Nephron progenitor cell (in vitro differentiated cells): ENCODE measurements at regions not wholly inside any gene's neighbourhood (a gene's known extent, or its start where the extent isn't known, plus 50 kb on each side); places are given as distances from the start of the nearest gene placed in this dataset.

Experiments
- DNase-seq: peaks from one replicate; pipeline ENCODE4 v3.0.0; 2021
- H3K27ac Mint-ChIP-seq: 2 replicates; pipeline ENCODE4 v1.8.0; 2021; ENCODE audit warnings: mild to moderate bottlenecking, moderate library complexity, mixed read lengths
- H3K27me3 Mint-ChIP-seq: 2 replicates; pipeline ENCODE4 v1.8.0; 2021; ENCODE audit warnings: mild to moderate bottlenecking, low read depth, mixed read lengths; ENCODE audit not compliant: poor library complexity
- H3K36me3 Mint-ChIP-seq: 2 replicates; pipeline ENCODE4 v1.8.0; 2021; ENCODE audit warnings: low read depth, mixed read lengths
- H3K4me1 Mint-ChIP-seq: 2 replicates; pipeline ENCODE4 v1.8.0; 2021; ENCODE audit warnings: mixed read lengths
- H3K4me3 Mint-ChIP-seq: 2 replicates; pipeline ENCODE4 v1.8.0; 2021; ENCODE audit warnings: mild to moderate bottlenecking, moderate library complexity, mixed read lengths
- H3K9me3 Mint-ChIP-seq: 2 replicates; pipeline ENCODE4 v1.8.0; 2021; ENCODE audit warnings: mild to moderate bottlenecking, moderate library complexity, mixed read lengths
- CTCF ChIP-seq: fragments of 200-600 bp; sonication (generic); IDR thresholded peaks from 2 replicates; pipeline ENCODE4 v1.5.0; 2021; ENCODE audit warnings: antibody characterized with exemption

DNA sequence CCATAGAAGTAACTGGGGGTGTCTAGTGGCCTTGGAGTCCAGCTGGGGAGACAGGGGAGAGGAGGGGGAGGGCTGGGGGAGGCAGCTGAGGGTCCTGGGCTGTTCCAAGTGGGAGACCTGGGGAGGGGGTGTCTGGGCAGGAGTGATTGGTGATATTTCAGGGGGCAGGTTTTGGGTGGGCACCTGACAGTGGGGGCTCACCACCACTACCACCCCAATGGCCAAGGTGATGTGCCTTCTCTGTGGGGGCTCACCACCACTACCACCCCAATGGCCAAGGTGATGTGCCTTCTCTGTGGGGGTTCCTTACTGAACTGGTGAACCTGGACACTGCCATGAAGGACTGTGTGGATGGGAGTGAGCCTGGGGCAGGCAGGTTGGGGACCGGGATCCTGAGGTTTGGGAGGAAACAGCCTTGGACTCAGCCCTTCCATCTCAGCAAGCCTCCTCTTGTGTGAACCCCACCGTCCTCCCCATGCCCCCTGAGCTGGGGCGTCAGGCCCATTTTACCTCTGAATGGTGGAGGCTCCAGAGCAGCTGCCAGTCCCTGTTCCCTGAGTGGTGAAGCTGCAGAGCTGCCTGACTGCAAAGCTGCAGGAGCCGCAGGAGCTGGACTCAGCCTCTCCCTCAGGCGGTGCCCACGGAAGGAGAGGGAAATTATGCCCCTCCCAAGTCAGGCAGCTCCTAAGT is 50.6 kb upstream of the ZNF716 start:
- Mint-ChIP-seq H3K27ac (no peak overlapping the region), H3K9me3 (peaks cover 85% of the 10 kb centered on the region)
- no peak for TF ChIP-seq CTCF

DNA sequence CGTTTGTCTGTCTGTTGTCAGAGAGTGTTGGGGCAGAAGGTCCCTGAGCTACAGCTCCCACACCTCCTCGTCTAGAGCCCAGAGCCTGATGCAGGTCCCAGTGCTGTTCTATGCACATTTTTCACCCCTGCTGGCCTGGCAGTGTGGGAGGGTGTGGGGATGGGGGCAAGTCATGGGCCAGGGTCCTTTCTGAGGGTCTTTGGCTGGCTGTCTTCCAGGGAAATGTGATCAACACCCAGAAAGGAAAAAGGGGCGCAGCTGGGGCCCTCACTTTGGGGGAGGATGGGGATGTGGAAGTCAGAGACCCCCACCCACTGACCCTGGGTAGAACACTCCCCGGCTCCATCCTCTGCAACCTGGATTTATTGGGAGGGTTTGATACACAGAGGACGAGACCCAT is 50.0 kb upstream of the ZNF716 start:
- Mint-ChIP-seq H3K27ac (no peak overlapping the region), H3K36me3 (no peaks in the 10 kb centered on the region), H3K4me3 (no peak overlapping the region), H3K4me1 (no peaks in the 10 kb centered on the region), H3K9me3 (peaks cover 83% of the 10 kb centered on the region), H3K27me3 (no peaks in the 10 kb centered on the region)
- DNase-seq, result no peak
- no peak for TF ChIP-seq CTCF

More for the DNA sequence above, 50.6 kb upstream of the ZNF716 start:
- Mint-ChIP-seq H3K27me3 (no peaks in the 10 kb centered on the region), H3K4me3 (no peak overlapping the region), H3K36me3 (no peaks in the 10 kb centered on the region), H3K4me1 (no peaks in the 10 kb centered on the region)
- no peak for DNase-seq
